K562 (cell line): ENCODE measurements at regions not wholly inside any gene's neighbourhood (a gene's known extent, or its start where the extent isn't known, plus 50 kb on each side); places are given as distances from the start of the nearest gene placed in this dataset.

Experiments used
- ATAC-seq: fragments of 200-7000 bp; cut with Tn5 transposase; 3 replicates; pipeline ENCODE4 v1.9.1; 2020; ENCODE audit warnings: moderate library complexity
- BruUV-seq: library from RNA; stranded (reverse); fragments of 400-500 nt; replicated peaks from 2 replicates; lab custom pipeline; 2021; lab: Mats Ljungman, UMichigan
- CTCF ChIA-PET: fragments of 300-600 bp; formaldehyde crosslinking; extraction: SDS; loops from one replicate; lab custom pipeline; 2021; ENCODE audit warnings: low intra/inter-chr PET ratio; lab: Yijun Ruan, JAX
- POLR2A ChIA-PET: fragments of 300-600, 350-650 bp; sonication (Branson Sonifier 250); formaldehyde crosslinking; extraction: SDS; loops from one replicate; lab custom pipeline; 2021; ENCODE audit warnings: antibody characterized with exemption, inconsistent platforms; lab: Yijun Ruan, JAX
- DNase-seq, 4 experiments: peaks; one replicate each; pipeline versions ENCODE4 v3.0.0 to v3.0.0-alpha.2; 2011 to 2018; ENCODE audit warnings: low spot score in 3 of 4, mixed read lengths in 3 of 4; ENCODE audit errors: extremely low read depth in 1 of 4
- FAIRE-seq: peaks from 2 replicates; lab custom pipeline; 2011; peaks lifted over from hg19 to GRCh38; lab: Jason Lieb, UNC
- H2AFZ ChIP-seq: 2 replicates; pipeline ENCODE4 v1.6.0; 2011; ENCODE audit warnings: low read depth, low read length, control low read depth, inconsistent platforms
- H3K27ac ChIP-seq: fragments of 200-600 bp; 3 replicates; pipeline ENCODE4 v1.8.0; 2011; ENCODE audit warnings: low read depth, mild to moderate bottlenecking, control low read depth, inconsistent platforms, low read length, moderate library complexity, mixed read lengths; ENCODE audit errors: extremely low read depth
- H3K27me3 ChIP-seq, 2 experiments: fragments of 300-600 bp in 1 of 2; 2 replicates in 1 of 2; 3 replicates in 1 of 2; pipeline versions ENCODE4 v1.6.0 to v1.8.0; 2011; ENCODE audit warnings: inconsistent platforms in 2 of 2, low read length in 2 of 2, mild to moderate bottlenecking in 1 of 2, mixed read lengths in 1 of 2, moderate library complexity in 1 of 2; ENCODE audit not compliant: control insufficient read depth in 2 of 2, insufficient read depth in 2 of 2
- H3K36me3 ChIP-seq: fragments of 300-600 bp; 3 replicates; pipeline ENCODE4 v1.8.0; 2011; ENCODE audit warnings: mild to moderate bottlenecking, low read length, inconsistent platforms; ENCODE audit not compliant: control insufficient read depth, insufficient read depth
- H3K4me1 ChIP-seq, 2 experiments: fragments of 200-600 bp in 1 of 2; replicated peaks in 1 of 2; 2 replicates in 1 of 2; 3 replicates in 1 of 2; pipeline versions ENCODE4 v1.5.1 to v1.8.0; 2011; ENCODE audit warnings: inconsistent platforms in 2 of 2, low read length in 2 of 2, mild to moderate bottlenecking in 1 of 2, mixed read lengths in 1 of 2, moderate library complexity in 1 of 2; ENCODE audit not compliant: control insufficient read depth in 2 of 2, insufficient read depth in 2 of 2
- H3K4me2 ChIP-seq: 2 replicates; pipeline ENCODE4 v1.6.1; 2011; ENCODE audit warnings: low read length, control low read depth, inconsistent platforms, mixed read lengths; ENCODE audit not compliant: insufficient read depth
- H3K4me3 ChIP-seq: fragments of 200-600 bp; sonication (generic), shearing (Covaris generic); 2 replicates; pipeline ENCODE4 v1.5.1; 2016; ENCODE audit warnings: control low read depth, inconsistent platforms
- H3K79me2 ChIP-seq: fragments of 200-600 bp; 3 replicates; pipeline ENCODE4 v1.8.0; 2011; ENCODE audit warnings: low read length, inconsistent platforms; ENCODE audit not compliant: control insufficient read depth, insufficient read depth
- H3K9ac ChIP-seq, 2 experiments: 2 replicates each; pipeline versions ENCODE4 v1.6.0 to v1.6.1; 2011; ENCODE audit warnings: low read depth in 2 of 2, low read length in 2 of 2, control low read depth in 1 of 2, inconsistent platforms in 1 of 2, mild to moderate bottlenecking in 1 of 2, mixed read lengths in 1 of 2; ENCODE audit not compliant: insufficient read depth in 1 of 2
- H3K9me1 ChIP-seq: one replicate; pipeline ENCODE4 v1.6.0; 2011; ENCODE audit warnings: inconsistent platforms, mild to moderate bottlenecking, low read length, moderate library complexity; ENCODE audit not compliant: control insufficient read depth, insufficient read depth
- H3K9me3 ChIP-seq: replicated peaks from 2 replicates; pipeline ENCODE4 v1.5.1; 2011; ENCODE audit warnings: low read depth, low read length, inconsistent platforms; ENCODE audit not compliant: control insufficient read depth, insufficient read depth
- H4K20me1 ChIP-seq: replicated peaks from 2 replicates; pipeline ENCODE4 v1.6.1; 2011; ENCODE audit warnings: low read length, inconsistent platforms, mixed read lengths; ENCODE audit not compliant: control insufficient read depth, insufficient read depth
- BCOR ChIP-seq: fragments of 450-650 bp; IDR thresholded peaks from 2 replicates; pipeline ENCODE4 v1.6.1; 2016
- GTF2A2 ChIP-seq: IDR thresholded peaks from 2 replicates; pipeline ENCODE4 v1.6.1; 2016; ENCODE audit warnings: mild to moderate bottlenecking, missing genetic modification characterization, missing compliant biosample characterization
- KHSRP ChIP-seq: fragments of 450-650 bp; IDR thresholded peaks from 2 replicates; pipeline ENCODE4 v1.6.1; 2017
- NEUROD1 ChIP-seq: fragments of 150-350 bp; IDR thresholded peaks from 2 replicates; pipeline ENCODE4 v1.6.1; 2014; ENCODE audit warnings: borderline replicate concordance, low read length, low read depth; ENCODE audit not compliant: partially characterized antibody
- PTBP1 ChIP-seq: fragments of 200-400 bp; formaldehyde crosslinking; IDR thresholded peaks from 2 replicates; pipeline ENCODE4 v1.6.1; 2017; ENCODE audit warnings: low read depth, low read length
- RCOR1 ChIP-seq, 2 experiments: IDR thresholded peaks; 2 replicates each; pipeline ENCODE4 v1.6.1; 2012; ENCODE audit warnings: low read depth in 2 of 2, low read length in 2 of 2, borderline replicate concordance in 1 of 2, improper control_type of control experiment in 1 of 2
- ZBTB7A ChIP-seq: IDR thresholded peaks from 2 replicates; pipeline ENCODE4 v1.6.1; 2011; ENCODE audit warnings: low read depth, mild to moderate bottlenecking, low read length, moderate library complexity, borderline replicate concordance; ENCODE audit not compliant: control insufficient read depth
- WGBS: fragments of 100-300 bp; shearing (Covaris generic); methylation state at CpG from one replicate; pipeline ENCODE4 v1.1.6; 2016; ENCODE audit warnings: low coverage, mixed read lengths; ENCODE audit not compliant: insufficient coverage; ENCODE audit errors: missing lambda C conversion rate; 5-methylcytosine and 5-hydroxymethylcytosine counted together
- in situ Hi-C: fragments of 300-500 bp; cut with MboI; formaldehyde crosslinking; loops from 4 replicates; pipeline ENCODE4 v1.15.0; 2018; ENCODE audit warnings: inconsistent platforms, mixed read lengths
- intact Hi-C: fragments of 100-400 bp; cut with micrococcal nuclease; formaldehyde crosslinking; loops from 2 replicates; pipeline ENCODE4 v1.14.2; 2022
- TF ChIP-seq, protein P1 (sequence below), 2 experiments: fragments of 450-650 bp in 1 of 2; sonication (generic) in 1 of 2; formaldehyde crosslinking in 1 of 2; IDR thresholded peaks; 2 replicates each; pipeline versions ENCODE4 v1.7.1 to v1.9.0; 2016 to 2022; ENCODE audit warnings: inconsistent platforms in 1 of 2, mild to moderate bottlenecking in 1 of 2, missing genetic modification reagents in 1 of 2

- Histone ChIP-seq H3K9me3 (no peaks in the 10 kb centered on the region), H3K4me3 (no peak overlapping the region), H3K4me1 (no peaks in the 10 kb centered on the region), H3K9me1 (no peaks in the 10 kb centered on the region), H4K20me1 (no peaks in the 10 kb centered on the region), H3K36me3 (no peaks in the 10 kb centered on the region), H2AFZ (no peak overlapping the region), H3K79me2 (no peaks in the 10 kb centered on the region), H3K4me2 (no peak overlapping the region), H3K27me3 (no peaks in the 10 kb centered on the region), H3K27ac (no peak overlapping the region), H3K9ac (no peak overlapping the region)
- 3% methylated on average over 2 of the region's 2 CpGs for WGBS
- ChIA-PET POLR2A (no interaction called here), CTCF (no interaction called here)
- no peak for ATAC-seq
- FAIRE-seq: no peak
- no peak for DNase-seq
- in situ Hi-C loops: no loop called here
- no peak for TF ChIP-seq RCOR1 (IDR thresholded peaks at IDR 0.05; ENCODE audit: borderline replicate concordance in 1 of 2, low read depth in 2 of 2, low read length in 2 of 2)
- TF ChIP-seq BCOR: no peak
- no peak for TF ChIP-seq NEUROD1
- TF ChIP-seq, protein P1, sequence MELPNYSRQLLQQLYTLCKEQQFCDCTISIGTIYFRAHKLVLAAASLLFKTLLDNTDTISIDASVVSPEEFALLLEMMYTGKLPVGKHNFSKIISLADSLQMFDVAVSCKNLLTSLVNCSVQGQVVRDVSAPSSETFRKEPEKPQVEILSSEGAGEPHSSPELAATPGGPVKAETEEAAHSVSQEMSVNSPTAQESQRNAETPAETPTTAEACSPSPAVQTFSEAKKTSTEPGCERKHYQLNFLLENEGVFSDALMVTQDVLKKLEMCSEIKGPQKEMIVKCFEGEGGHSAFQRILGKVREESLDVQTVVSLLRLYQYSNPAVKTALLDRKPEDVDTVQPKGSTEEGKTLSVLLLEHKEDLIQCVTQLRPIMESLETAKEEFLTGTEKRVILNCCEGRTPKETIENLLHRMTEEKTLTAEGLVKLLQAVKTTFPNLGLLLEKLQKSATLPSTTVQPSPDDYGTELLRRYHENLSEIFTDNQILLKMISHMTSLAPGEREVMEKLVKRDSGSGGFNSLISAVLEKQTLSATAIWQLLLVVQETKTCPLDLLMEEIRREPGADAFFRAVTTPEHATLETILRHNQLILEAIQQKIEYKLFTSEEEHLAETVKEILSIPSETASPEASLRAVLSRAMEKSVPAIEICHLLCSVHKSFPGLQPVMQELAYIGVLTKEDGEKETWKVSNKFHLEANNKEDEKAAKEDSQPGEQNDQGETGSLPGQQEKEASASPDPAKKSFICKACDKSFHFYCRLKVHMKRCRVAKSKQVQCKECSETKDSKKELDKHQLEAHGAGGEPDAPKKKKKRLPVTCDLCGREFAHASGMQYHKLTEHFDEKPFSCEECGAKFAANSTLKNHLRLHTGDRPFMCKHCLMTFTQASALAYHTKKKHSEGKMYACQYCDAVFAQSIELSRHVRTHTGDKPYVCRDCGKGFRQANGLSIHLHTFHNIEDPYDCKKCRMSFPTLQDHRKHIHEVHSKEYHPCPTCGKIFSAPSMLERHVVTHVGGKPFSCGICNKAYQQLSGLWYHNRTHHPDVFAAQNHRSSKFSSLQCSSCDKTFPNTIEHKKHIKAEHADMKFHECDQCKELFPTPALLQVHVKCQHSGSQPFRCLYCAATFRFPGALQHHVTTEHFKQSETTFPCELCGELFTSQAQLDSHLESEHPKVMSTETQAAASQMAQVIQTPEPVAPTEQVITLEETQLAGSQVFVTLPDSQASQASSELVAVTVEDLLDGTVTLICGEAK (IDR thresholded peaks at IDR 0.05): 0 out of 2 replicates have a peak, but pooled peaks have one; percentile 29
- TF ChIP-seq, protein P1 (CRISPR knock-in tag; IDR thresholded peaks at IDR 0.05): no peak
- TF ChIP-seq PTBP1: no peak
- no peak for TF ChIP-seq ZBTB7A
- TF ChIP-seq KHSRP: no peak
- TF ChIP-seq GTF2A2 (tag): no peak
- TF ChIP-seq, all 486 proteins: peak for 1
- intact Hi-C loops: no loop called here
- BruUV-seq: no TSS peak
Observed at GRCh38 chr10:84004221-84004620, 135.1 kb upstream of the GHITM start.
